ENCODE measurements at regions not wholly inside any gene's neighbourhood (a gene's known extent, or its start where the extent isn't known, plus 50 kb on each side); places are given as distances from the start of the nearest gene placed in this dataset.

DNA sequence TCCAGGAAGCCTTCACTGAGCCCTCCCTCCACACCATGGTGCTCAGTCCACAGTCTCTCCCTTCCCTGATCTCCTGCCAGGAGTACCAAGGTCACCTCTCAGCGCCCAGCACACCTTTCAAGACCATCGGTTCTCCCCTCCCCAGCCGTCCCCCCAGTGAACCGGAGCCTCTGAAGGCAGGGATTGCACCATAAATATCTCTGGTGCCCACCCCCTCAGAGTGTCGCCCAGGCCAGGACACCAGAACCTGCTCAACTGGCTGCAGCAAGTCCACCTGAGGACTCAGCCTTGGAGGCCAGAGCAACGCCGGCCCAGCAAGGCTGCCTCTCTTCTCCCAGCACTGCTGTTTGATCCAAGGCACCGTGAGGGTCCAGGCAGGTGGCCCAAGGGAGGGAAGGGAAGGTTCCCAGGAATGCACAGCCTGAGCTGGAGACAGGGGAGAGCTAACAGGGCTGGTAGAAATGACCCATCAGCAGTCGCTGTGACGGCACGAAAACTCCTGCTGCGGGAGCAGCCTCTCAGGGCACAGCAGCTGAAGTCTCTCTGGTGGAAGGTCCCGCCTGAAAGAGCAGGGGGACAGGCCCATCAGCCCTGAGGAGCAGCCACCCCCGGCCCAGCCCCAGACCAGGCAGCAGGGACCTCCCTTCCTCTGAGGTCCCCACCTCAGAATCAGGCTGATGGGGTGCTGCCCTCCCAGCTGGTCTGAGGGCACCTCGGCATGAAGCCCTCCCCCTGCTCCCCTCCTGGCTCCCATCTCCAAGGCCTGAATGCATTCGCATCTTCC, 80.3 kb downstream of the BUD13 start:
- ChIA-PET POLR2A (no interaction called here), CTCF (interaction anchor here (0.6 to 1.4 kb wide), 12 partner anchors 38 to 703 kb away, joined by 3 to 8 read pairs (median 4); no protein-coding TSS in a partner anchor)
- H3K36me3 Mint-ChIP-seq (ENCODE audit: insufficient read depth, unreplicated experiment) = no peaks in the 10 kb centered on the region
- intact Hi-C loops (cut with micrococcal nuclease; ENCODE audit: unreplicated experiment) = loop anchor here (5.0 kb wide), 1 partner anchor 415 kb away; no protein-coding TSS in a partner anchor
- Histone ChIP-seq H3K27me3 (replicated peaks; ENCODE audit: control insufficient read depth, insufficient read depth, low read length) (no peaks in the 10 kb centered on the region), H3K4me3 (ENCODE audit: low read depth, low read length) (no peak overlapping the region), H3K36me3 (ENCODE audit: control insufficient read depth, insufficient read depth, low read length) (no peaks in the 10 kb centered on the region), H3K4me1 (peaks cover 40% of the 10 kb centered on the region), H3K9me3 (no peaks in the 10 kb centered on the region)
- no peak overlapping the region for H3K4me3 Mint-ChIP-seq (ENCODE audit: unreplicated experiment)
- no peak overlapping the region for H3K27ac Mint-ChIP-seq (ENCODE audit: unreplicated experiment)
- no TSS peak for BruUV-seq (replicated peaks)
- peak in 1 of 2 experiments; percentile 42 for DNase-seq
- H3K27me3 Mint-ChIP-seq (ENCODE audit: insufficient read depth, unreplicated experiment) = no peaks in the 10 kb centered on the region
- TF ChIP-seq, protein P1, sequence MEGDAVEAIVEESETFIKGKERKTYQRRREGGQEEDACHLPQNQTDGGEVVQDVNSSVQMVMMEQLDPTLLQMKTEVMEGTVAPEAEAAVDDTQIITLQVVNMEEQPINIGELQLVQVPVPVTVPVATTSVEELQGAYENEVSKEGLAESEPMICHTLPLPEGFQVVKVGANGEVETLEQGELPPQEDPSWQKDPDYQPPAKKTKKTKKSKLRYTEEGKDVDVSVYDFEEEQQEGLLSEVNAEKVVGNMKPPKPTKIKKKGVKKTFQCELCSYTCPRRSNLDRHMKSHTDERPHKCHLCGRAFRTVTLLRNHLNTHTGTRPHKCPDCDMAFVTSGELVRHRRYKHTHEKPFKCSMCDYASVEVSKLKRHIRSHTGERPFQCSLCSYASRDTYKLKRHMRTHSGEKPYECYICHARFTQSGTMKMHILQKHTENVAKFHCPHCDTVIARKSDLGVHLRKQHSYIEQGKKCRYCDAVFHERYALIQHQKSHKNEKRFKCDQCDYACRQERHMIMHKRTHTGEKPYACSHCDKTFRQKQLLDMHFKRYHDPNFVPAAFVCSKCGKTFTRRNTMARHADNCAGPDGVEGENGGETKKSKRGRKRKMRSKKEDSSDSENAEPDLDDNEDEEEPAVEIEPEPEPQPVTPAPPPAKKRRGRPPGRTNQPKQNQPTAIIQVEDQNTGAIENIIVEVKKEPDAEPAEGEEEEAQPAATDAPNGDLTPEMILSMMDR (IDR thresholded peaks at IDR 0.05; ENCODE audit: insufficient read depth in 1 of 2, low read depth in 1 of 2, low read length in 1 of 2, severe bottlenecking in 1 of 2, unreplicated experiment in 1 of 2) = no peak
- peaks cover 11% of the 10 kb centered on the region for H3K4me1 Mint-ChIP-seq (ENCODE audit: low read depth, unreplicated experiment)
- H3K9me3 Mint-ChIP-seq (ENCODE audit: unreplicated experiment) = no peaks in the 10 kb centered on the region

DNA sequence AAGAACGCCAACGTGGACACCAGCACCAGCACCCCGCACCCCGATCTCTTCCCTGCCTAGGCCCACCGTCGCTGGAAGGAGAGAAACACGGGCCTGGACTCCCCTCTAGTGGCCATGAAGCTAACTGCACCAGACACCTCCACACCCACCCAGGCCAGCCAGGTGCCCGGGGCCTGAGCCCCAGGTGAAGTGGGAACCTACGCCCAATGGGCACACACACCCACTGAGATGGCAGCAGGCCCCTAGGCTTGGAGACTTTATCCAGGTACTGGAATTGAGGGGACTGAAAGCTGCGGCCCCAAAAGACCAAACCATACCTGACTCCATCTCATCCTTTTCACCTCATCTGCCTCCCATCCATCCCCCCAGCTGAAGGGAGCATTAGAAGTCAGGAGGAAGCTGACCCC, 81.0 kb downstream of the BUD13 start:
- no peaks in the 10 kb centered on the region for H3K27me3 ChIP-seq (replicated peaks; ENCODE audit: control insufficient read depth, insufficient read depth, low read length)
- no peak overlapping the region for H3K27ac Mint-ChIP-seq (ENCODE audit: unreplicated experiment)
- no peaks in the 10 kb centered on the region for H3K27me3 Mint-ChIP-seq (ENCODE audit: insufficient read depth, unreplicated experiment)
- CTCF ChIA-PET = interaction anchor here (0.6 to 1.4 kb wide), 14 partner anchors 37 to 702 kb away, joined by 3 to 8 read pairs (median 4); no protein-coding TSS in a partner anchor
- H3K4me3 Mint-ChIP-seq (ENCODE audit: unreplicated experiment) = no peak overlapping the region
- POLR2A ChIA-PET = no interaction called here
- H3K9me3 Mint-ChIP-seq (ENCODE audit: unreplicated experiment) = no peaks in the 10 kb centered on the region
- H3K36me3 ChIP-seq (ENCODE audit: control insufficient read depth, insufficient read depth, low read length) = no peaks in the 10 kb centered on the region
- peak; percentile 78 to 86 for DNase-seq
- H3K4me1 Mint-ChIP-seq (ENCODE audit: low read depth, unreplicated experiment) = peaks cover 17% of the 10 kb centered on the region
- intact Hi-C loops (cut with micrococcal nuclease; ENCODE audit: unreplicated experiment) = loop anchor here (1.0 to 5.0 kb wide), 4 partner anchors 46 to 414 kb away; no protein-coding TSS in a partner anchor
- no TSS peak for BruUV-seq (replicated peaks)
- TF ChIP-seq, protein P1 (IDR thresholded peaks at IDR 0.05; ENCODE audit: insufficient read depth in 1 of 2, low read depth in 1 of 2, low read length in 1 of 2, severe bottlenecking in 1 of 2, unreplicated experiment in 1 of 2) = peak; percentile 98 to 100
- no peaks in the 10 kb centered on the region for H3K9me3 ChIP-seq
- no peaks in the 10 kb centered on the region for H3K36me3 Mint-ChIP-seq (ENCODE audit: insufficient read depth, unreplicated experiment)
- no peak overlapping the region for H3K4me3 ChIP-seq (ENCODE audit: low read depth, low read length)
- peaks cover 47% of the 10 kb centered on the region for H3K4me1 ChIP-seq

DNA sequence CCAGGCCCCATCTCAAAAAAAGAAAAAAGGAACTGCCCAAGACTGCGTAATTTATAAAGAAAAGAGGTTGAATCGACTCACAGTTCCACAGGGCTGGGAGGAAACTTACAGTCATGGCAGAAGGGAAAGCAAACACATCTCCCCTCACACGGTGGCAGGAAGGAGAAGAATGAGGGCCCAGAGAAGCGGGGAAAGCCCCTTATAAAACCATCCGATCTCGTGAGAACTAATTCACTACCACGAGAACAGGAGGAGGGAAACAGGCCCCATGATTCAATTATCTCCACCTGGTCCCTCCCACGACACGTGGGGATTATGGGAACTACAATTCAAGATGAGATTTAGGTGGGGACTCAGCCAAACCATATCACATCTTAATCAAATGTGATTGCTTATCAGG, 82.2 kb downstream of the BUD13 start:
- H3K27ac Mint-ChIP-seq (ENCODE audit: unreplicated experiment) = no peak overlapping the region
- Histone ChIP-seq H3K9me3 (no peaks in the 10 kb centered on the region), H3K4me1 (peaks cover 47% of the 10 kb centered on the region), H3K36me3 (ENCODE audit: control insufficient read depth, insufficient read depth, low read length) (no peaks in the 10 kb centered on the region), H3K4me3 (ENCODE audit: low read depth, low read length) (no peak overlapping the region), H3K27me3 (replicated peaks; ENCODE audit: control insufficient read depth, insufficient read depth, low read length) (no peaks in the 10 kb centered on the region)
- TF ChIP-seq, protein P1 (IDR thresholded peaks at IDR 0.05; ENCODE audit: insufficient read depth in 1 of 2, low read depth in 1 of 2, low read length in 1 of 2, severe bottlenecking in 1 of 2, unreplicated experiment in 1 of 2) = no peak
- H3K36me3 Mint-ChIP-seq (ENCODE audit: insufficient read depth, unreplicated experiment) = no peaks in the 10 kb centered on the region
- peaks cover 17% of the 10 kb centered on the region for H3K4me1 Mint-ChIP-seq (ENCODE audit: low read depth, unreplicated experiment)
- intact Hi-C loops (cut with micrococcal nuclease; ENCODE audit: unreplicated experiment) = loop anchor here (1.0 to 5.0 kb wide), 4 partner anchors 45 to 413 kb away; no protein-coding TSS in a partner anchor
- no TSS peak for BruUV-seq (replicated peaks)
- DNase-seq = no peak
- H3K4me3 Mint-ChIP-seq (ENCODE audit: unreplicated experiment) = no peak overlapping the region
- no peaks in the 10 kb centered on the region for H3K27me3 Mint-ChIP-seq (ENCODE audit: insufficient read depth, unreplicated experiment)
- no peaks in the 10 kb centered on the region for H3K9me3 Mint-ChIP-seq (ENCODE audit: unreplicated experiment)
- ChIA-PET CTCF (interaction anchor here (1.0 to 1.4 kb wide), 2 partner anchors 42 to 263 kb away, joined by 3 to 7 read pairs; no protein-coding TSS in a partner anchor), POLR2A (no interaction called here)

Measured in Caco-2 (cell line).